ENCODE measurements at regions not wholly inside any gene's neighbourhood (a gene's known extent, or its start where the extent isn't known, plus 50 kb on each side); places are given as distances from the start of the nearest gene placed in this dataset.

- intact Hi-C loops (cut with DNase I), result no loop called here
- H3K27me3 ChIP-seq, result no peaks in the 10 kb centered on the region
- no peaks in the 10 kb centered on the region for H3K36me3 ChIP-seq
- no peak overlapping the region for H3K4me3 ChIP-seq
- no peak overlapping the region for H3K27ac ChIP-seq
- no peaks in the 10 kb centered on the region for H3K9me3 ChIP-seq
- no peaks in the 10 kb centered on the region for H3K4me1 ChIP-seq
- DNase-seq (ENCODE audit: low spot score in 2 of 2), result no peak
- TF ChIP-seq CTCF (IDR thresholded peaks at IDR 0.05), result no peak
Measured at GRCh38 chr3:176009256-176009655, 1150.1 kb downstream of the NAALADL2 start.

DNA sequence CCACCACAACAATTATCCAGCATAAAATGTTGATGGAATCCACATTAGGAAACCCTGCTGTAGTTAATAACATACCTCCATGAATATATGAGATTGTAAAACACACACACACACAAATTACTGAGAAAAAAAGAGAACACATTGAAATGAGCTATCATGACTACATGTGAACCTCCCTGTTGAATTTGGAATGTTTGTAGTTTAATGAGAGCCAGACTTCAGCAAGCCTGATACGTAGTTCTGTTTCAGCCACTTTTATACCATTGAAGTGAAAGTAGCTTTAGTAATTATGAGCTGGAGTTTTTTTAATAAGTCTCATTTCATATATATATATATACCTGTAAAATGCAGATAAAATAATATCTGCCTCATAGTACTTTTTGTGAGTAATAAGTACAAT is 1146.4 kb downstream of the NAALADL2 start:
- no peak for TF ChIP-seq CTCF (IDR thresholded peaks at IDR 0.05)
- Histone ChIP-seq H3K36me3 (no peaks in the 10 kb centered on the region), H3K27me3 (no peaks in the 10 kb centered on the region), H3K4me3 (no peak overlapping the region), H3K9me3 (no peaks in the 10 kb centered on the region), H3K4me1 (no peaks in the 10 kb centered on the region), H3K27ac (no peak overlapping the region)
- intact Hi-C loops (cut with DNase I), result no loop called here
- no peak for DNase-seq (ENCODE audit: low spot score in 2 of 2)

GRCh38 chr3:175989161-175989560 is 1130.0 kb downstream of the NAALADL2 start:
- H3K9me3 ChIP-seq, result peaks cover 0 to 12% of the 10 kb centered on the region in 2 donors
- DNase-seq (ENCODE audit: low spot score in 2 of 2), result no peak
- H3K36me3 ChIP-seq, result no peaks in the 10 kb centered on the region
- intact Hi-C loops (cut with DNase I), result no loop called here
- no peaks in the 10 kb centered on the region for H3K27me3 ChIP-seq
- no peak overlapping the region for H3K27ac ChIP-seq
- H3K4me3 ChIP-seq, result no peak overlapping the region
- no peaks in the 10 kb centered on the region for H3K4me1 ChIP-seq
- TF ChIP-seq CTCF (IDR thresholded peaks at IDR 0.05), result no peak

GRCh38 chr3:175988401-175988800 is 1129.3 kb downstream of the NAALADL2 start:
- Histone ChIP-seq H3K9me3 (peaks cover 0 to 12% of the 10 kb centered on the region in 2 donors), H3K27ac (no peak overlapping the region), H3K27me3 (no peaks in the 10 kb centered on the region), H3K36me3 (no peaks in the 10 kb centered on the region), H3K4me1 (no peaks in the 10 kb centered on the region), H3K4me3 (no peak overlapping the region)
- TF ChIP-seq CTCF (IDR thresholded peaks at IDR 0.05), result no peak
- intact Hi-C loops (cut with DNase I), result no loop called here
- no peak for DNase-seq (ENCODE audit: low spot score in 2 of 2)

DNA sequence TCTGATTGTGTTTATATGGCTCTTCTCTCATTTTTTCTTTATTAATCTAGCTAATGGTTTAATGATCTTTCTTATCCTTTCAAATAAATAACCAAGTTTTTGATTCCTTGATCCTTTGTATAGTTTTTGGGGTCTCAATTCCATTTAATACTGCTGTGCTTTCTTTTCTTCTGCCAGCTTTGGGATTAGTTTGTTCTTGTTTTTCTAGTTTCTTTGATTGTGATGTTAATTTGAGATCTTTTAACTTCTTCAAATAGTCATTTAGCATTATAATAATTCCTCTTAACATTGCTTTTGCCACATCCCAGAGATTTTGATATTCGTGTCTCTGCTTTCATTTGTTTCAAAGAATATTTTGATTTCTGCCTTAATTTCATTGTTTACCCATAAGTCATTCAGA is 1126.6 kb downstream of the NAALADL2 start:
- no peak for DNase-seq (ENCODE audit: low spot score in 2 of 2)
- Histone ChIP-seq H3K9me3 (peaks cover 0 to 12% of the 10 kb centered on the region in 2 donors), H3K36me3 (no peaks in the 10 kb centered on the region), H3K27me3 (no peaks in the 10 kb centered on the region), H3K4me3 (no peak overlapping the region), H3K27ac (no peak overlapping the region), H3K4me1 (no peaks in the 10 kb centered on the region)
- TF ChIP-seq CTCF (IDR thresholded peaks at IDR 0.05), result no peak
- intact Hi-C loops (cut with DNase I), result no loop called here

DNA sequence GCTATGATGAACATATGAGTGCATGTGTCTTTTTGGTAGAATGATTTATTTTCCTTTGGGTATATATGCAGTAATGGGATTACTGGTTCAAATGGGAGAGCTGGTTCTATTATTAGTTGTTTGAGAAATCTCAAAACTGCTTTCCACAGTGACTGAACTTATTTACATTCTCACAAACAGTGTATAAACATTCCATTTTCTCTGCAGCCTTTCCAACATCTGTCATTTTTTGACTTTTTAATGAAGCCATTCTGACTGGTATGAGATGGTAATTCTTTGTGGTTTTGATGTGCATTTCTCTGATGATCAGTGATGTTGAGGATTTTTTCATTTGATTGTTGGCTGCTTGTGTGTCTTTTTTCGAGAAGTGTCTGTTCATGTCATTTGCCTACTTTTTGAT is 1124.2 kb downstream of the NAALADL2 start:
- intact Hi-C loops (cut with DNase I), result no loop called here
- DNase-seq (ENCODE audit: low spot score in 2 of 2), result no peak
- Histone ChIP-seq H3K27me3 (no peaks in the 10 kb centered on the region), H3K9me3 (peaks cover 0 to 12% of the 10 kb centered on the region in 2 donors), H3K36me3 (no peaks in the 10 kb centered on the region), H3K4me1 (no peaks in the 10 kb centered on the region), H3K27ac (no peak overlapping the region), H3K4me3 (no peak overlapping the region)
- no peak for TF ChIP-seq CTCF (IDR thresholded peaks at IDR 0.05)
